PC-3 (cell line): ENCODE measurements at regions not wholly inside any gene's neighbourhood (a gene's known extent, or its start where the extent isn't known, plus 50 kb on each side); places are given as distances from the start of the nearest gene placed in this dataset.

Experiments
- CTCF ChIP-seq: fragments of 300-600 bp; sonication (generic); conservative IDR thresholded peaks from 2 replicates; pipeline ENCODE4 v1.5.1; 2017; ENCODE audit warnings: antibody characterized with exemption, low read depth, mild to moderate bottlenecking, low read length
- EZH2 ChIP-seq: fragments of 300-600 bp; sonication (generic); IDR thresholded peaks from one replicate; pipeline ENCODE4 v1.6.1; 2017; ENCODE audit warnings: antibody characterized with exemption, mild to moderate bottlenecking, low read length; ENCODE audit not compliant: unreplicated experiment
- EZH2phosphoT487 ChIP-seq: fragments of 300-600 bp; sonication (generic); IDR thresholded peaks from 2 replicates; pipeline ENCODE4 v1.6.1; 2018; ENCODE audit warnings: mild to moderate bottlenecking, antibody characterized with exemption, low read length, borderline replicate concordance

DNA sequence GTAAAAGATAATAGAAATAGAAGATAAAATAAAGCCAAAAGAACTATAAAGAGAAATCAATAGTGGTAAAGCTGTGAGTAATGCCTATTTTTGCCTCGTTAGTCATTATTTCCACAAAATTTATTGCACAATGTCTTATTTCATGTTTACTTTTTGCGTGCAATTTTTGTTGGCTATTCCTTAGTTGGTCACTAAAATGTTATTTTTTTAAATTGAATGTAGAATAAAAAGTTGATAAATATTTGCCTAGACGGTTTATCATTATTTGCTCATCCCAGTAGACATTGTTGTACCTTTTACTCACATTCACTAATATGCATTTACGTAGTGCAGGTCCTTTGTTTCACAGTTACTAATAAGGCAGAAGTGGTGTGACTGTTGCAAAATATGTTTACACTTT lies 227.8 kb upstream of the BMPER start:
- TF ChIP-seq CTCF, result no peak
- no peak for TF ChIP-seq EZH2phosphoT487
- no peak for TF ChIP-seq EZH2
